Coronary artery (tissue), 2 donors: ENCODE measurements at regions not wholly inside any gene's neighbourhood (a gene's known extent, or its start where the extent isn't known, plus 50 kb on each side); places are given as distances from the start of the nearest gene placed in this dataset.
"Not testable (repeated sequence)": the region's sequence is repeated elsewhere in the genome, so short reads cannot be mapped to it uniquely, and the experiment has no call there.

Experiments used
- DNase-seq: peaks from one replicate; pipeline ENCODE4 v3.0.0-alpha.2; 2017; ENCODE audit warnings: low spot score
- H3K27ac ChIP-seq, 2 donors: fragments of 200-600 bp; sonication (generic); one replicate each; pipeline ENCODE4 v1.5.1; 2016 to 2019
- H3K4me3 ChIP-seq: fragments of 200-600 bp; sonication (generic); 2 replicates; pipeline ENCODE4 v1.5.1; 2016; ENCODE audit warnings: mild to moderate bottlenecking, moderate library complexity
- TF ChIP-seq, protein P1 (sequence below): fragments of 200-600 bp; sonication (generic); IDR thresholded peaks from one replicate; pipeline ENCODE4 v1.5.1; 2019; ENCODE audit warnings: antibody characterized with exemption

DNA sequence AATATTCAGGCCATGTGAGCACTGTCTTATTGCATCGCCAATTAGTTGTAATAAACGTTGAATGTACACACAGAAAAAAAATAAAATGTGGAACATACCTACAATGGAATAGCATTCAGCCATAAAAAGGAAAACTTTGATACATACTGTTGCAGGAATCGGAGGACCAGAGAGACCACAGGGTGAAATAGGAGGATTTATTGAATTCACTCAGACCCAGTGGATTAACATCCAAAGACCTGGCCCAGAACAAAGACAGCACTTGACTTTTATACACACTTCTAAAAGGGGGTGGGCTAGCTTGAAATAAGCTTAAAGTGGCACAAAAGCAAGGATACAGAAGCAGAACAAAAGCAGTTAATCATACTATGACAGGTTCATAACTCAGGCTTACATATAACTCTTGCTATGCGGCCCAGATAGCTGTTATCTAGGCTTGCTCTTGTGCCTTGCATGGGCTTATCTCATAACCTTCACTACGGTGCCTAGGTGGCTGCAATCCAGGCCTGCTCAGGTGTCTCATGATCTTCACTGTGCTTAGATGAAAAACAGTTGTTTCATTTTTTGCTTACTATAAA, 292.2 kb upstream of the TAC1 start:
- no peak overlapping the region for H3K27ac ChIP-seq
- no peak for DNase-seq
- no peak overlapping the region for H3K4me3 ChIP-seq
- TF ChIP-seq, protein P1, sequence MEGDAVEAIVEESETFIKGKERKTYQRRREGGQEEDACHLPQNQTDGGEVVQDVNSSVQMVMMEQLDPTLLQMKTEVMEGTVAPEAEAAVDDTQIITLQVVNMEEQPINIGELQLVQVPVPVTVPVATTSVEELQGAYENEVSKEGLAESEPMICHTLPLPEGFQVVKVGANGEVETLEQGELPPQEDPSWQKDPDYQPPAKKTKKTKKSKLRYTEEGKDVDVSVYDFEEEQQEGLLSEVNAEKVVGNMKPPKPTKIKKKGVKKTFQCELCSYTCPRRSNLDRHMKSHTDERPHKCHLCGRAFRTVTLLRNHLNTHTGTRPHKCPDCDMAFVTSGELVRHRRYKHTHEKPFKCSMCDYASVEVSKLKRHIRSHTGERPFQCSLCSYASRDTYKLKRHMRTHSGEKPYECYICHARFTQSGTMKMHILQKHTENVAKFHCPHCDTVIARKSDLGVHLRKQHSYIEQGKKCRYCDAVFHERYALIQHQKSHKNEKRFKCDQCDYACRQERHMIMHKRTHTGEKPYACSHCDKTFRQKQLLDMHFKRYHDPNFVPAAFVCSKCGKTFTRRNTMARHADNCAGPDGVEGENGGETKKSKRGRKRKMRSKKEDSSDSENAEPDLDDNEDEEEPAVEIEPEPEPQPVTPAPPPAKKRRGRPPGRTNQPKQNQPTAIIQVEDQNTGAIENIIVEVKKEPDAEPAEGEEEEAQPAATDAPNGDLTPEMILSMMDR: no peak

DNA sequence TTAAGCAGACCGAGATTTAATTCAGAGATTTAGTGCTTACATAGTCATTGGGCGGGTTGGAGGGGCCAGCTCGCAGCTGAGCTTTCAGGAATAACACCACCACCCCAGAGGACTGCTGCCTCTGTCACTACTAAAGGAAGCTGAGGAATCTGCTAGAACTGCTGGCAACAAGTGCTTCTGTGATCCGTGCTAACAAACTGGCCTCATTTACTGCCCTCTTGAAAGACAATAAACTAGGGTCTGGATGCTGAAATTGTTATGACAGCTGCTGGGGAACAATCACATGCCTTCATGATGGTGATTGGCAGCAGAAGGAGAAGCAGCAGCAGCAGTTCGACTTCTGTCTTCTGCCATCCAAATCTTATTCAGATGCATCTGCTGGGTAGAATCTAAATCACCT, 285.5 kb upstream of the TAC1 start:
- no peak for DNase-seq
- no peak overlapping the region for H3K4me3 ChIP-seq
- H3K27ac ChIP-seq: no peak overlapping the region
- TF ChIP-seq, protein P1: no peak

DNA sequence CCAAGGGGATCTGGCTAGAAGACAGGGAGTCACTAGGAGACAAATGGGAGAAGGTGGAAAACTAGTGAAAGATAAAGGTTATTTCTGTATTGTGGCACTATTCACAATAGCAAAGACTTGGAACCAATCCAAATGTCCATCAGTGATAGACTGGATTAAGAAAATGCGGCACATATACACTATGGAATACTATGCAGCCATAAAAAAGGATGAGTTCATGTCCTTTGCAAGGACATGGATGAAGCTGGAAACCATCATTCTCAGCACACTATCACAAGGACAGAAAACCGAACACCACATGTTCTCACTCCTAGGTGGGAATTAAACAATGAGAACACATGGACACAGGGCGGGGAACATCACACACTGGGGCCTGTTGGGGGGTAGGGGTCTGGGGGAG, 282.4 kb upstream of the TAC1 start:
- H3K27ac ChIP-seq, H3K4me3 ChIP-seq, DNase-seq: not testable (repeated sequence)

DNA sequence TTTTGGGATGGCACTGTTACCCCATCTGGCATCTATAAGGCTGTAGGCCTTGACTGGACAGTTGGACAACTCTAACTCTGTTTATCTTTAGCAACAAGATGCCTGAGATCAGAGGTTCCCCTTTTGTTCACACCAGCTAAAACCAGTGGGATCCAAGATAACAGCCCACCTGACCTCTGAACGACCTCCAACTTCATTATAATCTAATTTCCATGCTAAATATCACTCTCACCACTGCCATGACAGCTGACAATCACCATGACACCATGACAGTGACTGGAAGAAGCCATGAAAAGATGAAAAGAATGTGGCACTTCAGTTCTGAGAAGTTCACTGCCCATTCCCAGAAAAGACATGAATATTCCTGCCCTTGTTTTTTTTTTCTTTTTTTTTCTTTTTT, 281.4 kb upstream of the TAC1 start:
- DNase-seq: no peak
- TF ChIP-seq, protein P1: no peak
- no peak overlapping the region for H3K4me3 ChIP-seq
- H3K27ac ChIP-seq: no peak overlapping the region

DNA sequence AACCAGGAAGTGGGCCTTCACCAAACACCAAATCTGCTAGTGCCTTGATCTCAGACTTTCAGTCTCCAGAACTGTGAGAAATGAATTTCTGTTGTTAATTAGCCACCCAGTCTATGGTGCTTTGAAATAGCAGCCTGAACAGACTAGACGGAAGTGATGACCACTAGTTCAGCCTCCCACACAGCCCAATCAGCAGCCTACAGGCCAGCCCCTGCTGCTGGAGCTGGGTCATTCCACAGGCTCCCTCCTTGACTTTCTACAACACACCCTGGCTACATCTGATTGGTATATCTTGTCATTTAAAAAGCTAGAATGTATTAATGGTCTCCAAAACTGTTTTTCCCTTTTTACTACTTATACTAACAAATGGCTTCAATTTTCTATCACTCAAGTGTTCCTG, 277.2 kb upstream of the TAC1 start:
- H3K27ac ChIP-seq: no peak overlapping the region
- TF ChIP-seq, protein P1: no peak
- no peak overlapping the region for H3K4me3 ChIP-seq
- DNase-seq: no peak

DNA sequence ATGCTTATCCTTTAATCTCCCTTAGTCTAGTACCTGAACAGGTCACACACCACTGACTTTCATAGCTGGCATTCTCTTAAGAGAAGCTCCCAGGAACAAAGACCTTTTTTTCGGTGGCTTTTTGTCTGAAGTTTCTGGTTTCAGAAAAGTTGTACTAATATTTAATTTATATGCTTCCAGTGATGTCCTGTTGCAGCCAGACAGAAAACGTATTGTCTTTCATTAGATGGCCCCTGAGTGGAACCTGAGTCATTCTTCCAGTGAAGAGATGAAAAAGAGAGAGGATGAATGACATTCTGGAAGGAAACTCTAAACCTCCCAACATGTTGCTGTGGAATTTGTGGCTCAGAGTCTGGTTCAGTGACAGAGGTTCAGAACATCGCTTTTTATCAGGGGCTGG, 274.8 kb upstream of the TAC1 start:
- TF ChIP-seq, protein P1: no peak
- no peak overlapping the region for H3K4me3 ChIP-seq
- DNase-seq: no peak
- H3K27ac ChIP-seq: no peak overlapping the region

DNA sequence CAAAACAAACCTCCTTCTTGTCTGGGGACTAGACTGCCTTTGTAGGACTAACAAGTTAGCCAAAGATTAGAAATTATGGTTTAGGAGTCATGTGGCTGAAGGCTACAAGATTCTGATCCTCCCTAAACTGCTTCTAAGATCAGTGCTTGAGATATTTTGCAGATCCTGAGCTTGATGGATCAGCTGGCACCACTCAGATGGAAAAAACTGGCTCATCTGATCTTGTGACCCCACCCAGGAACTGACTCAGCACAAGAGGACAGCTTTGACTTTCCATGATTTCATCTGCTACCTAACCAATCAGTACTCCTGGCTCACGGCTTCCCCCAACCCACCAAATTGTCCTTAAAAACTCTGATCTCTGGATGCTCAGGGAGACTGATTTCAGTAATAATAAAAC, 271.5 kb upstream of the TAC1 start:
- TF ChIP-seq, protein P1: no peak
- Histone ChIP-seq H3K27ac (no peak overlapping the region), H3K4me3 (no peak overlapping the region)
- no peak for DNase-seq

DNA sequence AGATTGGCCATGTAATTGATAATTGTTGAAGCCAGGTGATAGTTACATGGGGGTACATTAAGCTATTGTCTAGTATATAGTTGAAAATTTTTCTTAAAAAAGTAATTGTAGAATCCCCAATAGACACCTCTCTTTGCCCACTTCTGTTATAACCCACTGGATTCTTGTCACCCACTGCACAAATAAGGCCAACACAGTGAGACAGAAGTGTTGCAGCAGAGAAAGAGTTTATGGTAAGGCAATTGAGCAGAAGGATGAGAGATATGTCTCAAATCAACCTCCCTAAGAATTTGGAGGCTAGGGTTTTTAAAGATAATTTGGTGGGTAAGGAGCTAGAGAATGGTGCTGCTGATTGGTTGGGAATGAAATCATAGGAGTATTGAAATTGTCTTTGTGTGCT, 270.3 kb upstream of the TAC1 start:
- DNase-seq: no peak
- TF ChIP-seq, protein P1: no peak
- Histone ChIP-seq H3K4me3 (no peak overlapping the region), H3K27ac (no peak overlapping the region)
